HG03066 (cell line): ENCODE measurements at regions not wholly inside any gene's neighbourhood (a gene's known extent, or its start where the extent isn't known, plus 50 kb on each side); places are given as distances from the start of the nearest gene placed in this dataset.
A peak's percentile ranks its signal among the peaks of the same experiment; 100 is the strongest.

Source experiments
- ATAC-seq: cut with Tn5 transposase; IDR thresholded peaks from one replicate; pipeline ENCODE4 v1.9.1; 2021; ENCODE audit warnings: low read depth; ENCODE audit not compliant: unreplicated experiment

DNA sequence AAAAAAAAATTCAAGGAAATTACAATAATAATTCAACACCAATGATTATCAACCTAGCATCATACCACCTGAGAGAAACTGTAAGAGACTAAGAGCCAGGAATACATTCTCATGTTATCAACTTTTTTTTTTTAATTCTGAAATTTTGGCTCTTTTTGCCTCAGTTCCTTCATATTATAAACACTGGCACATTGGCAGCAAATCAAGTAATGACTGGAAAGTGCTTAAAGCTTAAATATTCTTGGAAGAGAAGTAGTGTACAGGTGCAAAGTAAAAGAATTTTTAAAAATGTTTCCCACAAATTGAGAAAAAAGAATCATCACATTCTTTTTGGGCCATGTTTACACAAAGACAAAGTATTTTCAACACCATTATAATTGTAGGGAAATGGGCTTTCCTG lies 296.9 kb upstream of the SOX5 start:
- no peak for ATAC-seq

DNA sequence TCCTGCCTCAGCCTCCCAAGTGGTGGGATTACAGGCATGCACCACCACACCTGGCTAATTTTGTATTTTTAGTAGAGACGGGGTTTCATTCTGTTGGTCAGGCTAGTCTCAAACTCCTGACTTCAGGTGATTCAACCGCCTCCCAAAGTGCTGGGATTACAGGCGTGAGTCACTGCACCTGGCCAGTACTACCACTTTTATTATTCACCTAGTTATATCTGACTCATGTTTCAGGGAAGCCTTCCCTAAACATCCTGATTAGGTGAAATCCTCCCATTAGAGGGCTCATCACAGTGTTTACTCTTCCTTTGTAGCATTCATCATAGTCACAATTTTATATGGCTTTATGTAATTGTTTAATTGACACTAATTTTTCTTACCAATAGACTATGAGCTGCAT lies 295.3 kb upstream of the SOX5 start:
- no peak for ATAC-seq

DNA sequence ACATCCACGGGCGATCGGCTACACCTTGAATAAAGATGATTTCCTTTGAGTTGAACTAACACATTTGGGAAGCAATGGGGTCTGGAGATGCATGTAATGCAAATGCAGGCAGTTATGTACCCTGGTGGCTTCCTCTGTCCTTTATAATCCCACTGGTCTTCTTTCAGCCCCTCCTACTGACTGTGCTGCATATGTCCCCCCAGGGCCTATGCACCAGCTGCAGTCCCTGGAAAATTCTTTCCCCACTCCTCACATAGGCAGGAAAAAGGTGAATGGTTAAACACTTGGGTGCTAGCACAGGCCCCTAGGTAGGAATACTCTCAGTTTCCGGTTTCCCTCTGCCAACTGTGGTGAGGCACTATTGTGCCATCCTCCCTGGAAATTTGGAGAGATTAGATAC lies 294.8 kb upstream of the SOX5 start:
- no peak for ATAC-seq

GRCh38 chr12:24240707-24241106 lies 291.2 kb upstream of the SOX5 start:
- ATAC-seq: no peak

GRCh38 chr12:24233519-24234246 lies 284.2 kb upstream of the SOX5 start:
- no peak for ATAC-seq

GRCh38 chr12:24232531-24232930 lies 283.1 kb upstream of the SOX5 start:
- ATAC-seq: no peak

- ATAC-seq: peak; percentile 53
Measured at GRCh38 chr12:24231298-24231697, 281.8 kb upstream of the SOX5 start.

DNA sequence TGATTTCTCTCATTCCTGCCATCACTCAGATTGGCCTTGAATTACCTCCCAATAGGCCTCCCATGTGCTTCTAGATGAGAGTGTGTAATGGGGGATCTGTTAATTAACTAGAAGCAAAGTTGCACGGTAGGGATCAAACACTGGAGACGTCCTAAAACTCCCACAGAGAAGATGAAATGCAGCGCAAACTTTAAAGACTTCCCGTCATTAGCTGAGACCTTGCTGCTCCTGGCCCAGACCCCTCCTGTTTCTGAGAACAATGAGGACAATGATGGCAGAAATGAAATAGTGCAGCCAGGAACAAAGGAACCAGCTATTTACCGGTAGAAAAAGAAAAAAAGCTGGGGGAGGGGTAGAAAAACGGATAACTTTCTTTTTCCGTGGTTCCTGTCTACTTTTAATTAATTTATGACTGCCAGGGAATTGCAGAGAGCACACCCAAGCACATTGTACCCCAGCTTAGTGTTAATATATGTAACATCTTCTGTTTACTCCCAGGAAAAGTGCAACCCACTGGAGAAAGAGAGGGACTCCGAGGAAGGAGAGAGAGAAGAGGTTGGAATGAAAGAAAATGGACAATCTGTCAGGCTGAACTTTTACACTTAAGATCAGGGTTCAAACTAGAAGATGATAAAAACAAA lies 280.7 kb upstream of the SOX5 start:
- ATAC-seq: no peak

DNA sequence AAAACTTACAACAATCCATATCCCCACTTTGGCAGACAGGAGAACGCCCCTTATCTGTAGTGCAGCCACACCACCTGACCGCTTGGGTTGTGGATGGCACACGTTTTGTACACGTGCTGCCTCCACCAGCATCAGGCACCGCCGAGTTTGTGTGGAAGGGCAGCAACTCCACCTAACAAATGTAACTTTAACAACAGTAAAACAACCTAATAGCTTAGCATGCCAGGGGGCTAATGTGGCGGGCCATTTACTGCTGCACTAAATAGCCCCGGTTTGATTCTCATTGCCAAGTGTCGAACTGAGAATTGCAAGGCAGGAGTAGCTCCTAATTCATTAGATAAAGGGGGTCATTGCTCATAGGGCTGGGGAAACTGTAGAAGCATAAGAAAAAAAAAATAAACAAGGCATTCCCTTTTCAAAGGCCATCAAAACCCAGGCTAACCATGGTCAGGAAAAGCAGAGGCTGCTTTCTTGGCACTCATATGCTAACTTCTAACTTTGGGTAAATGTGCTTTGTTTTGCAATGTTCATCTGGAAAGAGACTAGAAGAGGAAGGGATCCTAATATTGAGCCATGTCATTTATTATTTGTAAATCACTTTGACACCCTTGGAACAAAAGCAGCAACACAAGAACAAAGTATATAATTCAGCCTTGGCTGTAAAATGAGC lies 279.7 kb upstream of the SOX5 start:
- ATAC-seq: no peak

DNA sequence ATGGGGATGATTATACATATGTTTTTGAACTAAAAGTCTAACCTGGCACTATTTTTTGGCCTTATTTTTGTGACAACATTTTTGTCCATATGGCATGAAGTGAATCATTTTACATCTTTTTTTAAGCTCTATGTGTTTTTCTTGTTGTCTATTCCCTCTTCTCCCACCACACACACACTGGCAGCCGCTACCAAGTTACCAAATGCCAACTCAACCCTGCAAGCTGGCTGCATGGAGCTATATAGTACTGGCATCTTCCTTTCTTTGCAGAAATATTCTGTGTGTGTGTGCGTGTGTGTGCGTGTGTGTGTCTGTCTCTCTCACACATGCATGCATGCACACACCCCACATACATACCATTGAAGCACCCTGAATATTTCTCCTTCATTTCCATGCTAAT lies 278.9 kb upstream of the SOX5 start:
- no peak for ATAC-seq

GRCh38 chr12:24227551-24227950 lies 278.1 kb upstream of the SOX5 start:
- no peak for ATAC-seq

- no peak for ATAC-seq
Measured at GRCh38 chr12:24226745-24227350, 277.4 kb upstream of the SOX5 start.

- no peak for ATAC-seq
Measured at GRCh38 chr12:24224401-24224800, 274.9 kb upstream of the SOX5 start.

DNA sequence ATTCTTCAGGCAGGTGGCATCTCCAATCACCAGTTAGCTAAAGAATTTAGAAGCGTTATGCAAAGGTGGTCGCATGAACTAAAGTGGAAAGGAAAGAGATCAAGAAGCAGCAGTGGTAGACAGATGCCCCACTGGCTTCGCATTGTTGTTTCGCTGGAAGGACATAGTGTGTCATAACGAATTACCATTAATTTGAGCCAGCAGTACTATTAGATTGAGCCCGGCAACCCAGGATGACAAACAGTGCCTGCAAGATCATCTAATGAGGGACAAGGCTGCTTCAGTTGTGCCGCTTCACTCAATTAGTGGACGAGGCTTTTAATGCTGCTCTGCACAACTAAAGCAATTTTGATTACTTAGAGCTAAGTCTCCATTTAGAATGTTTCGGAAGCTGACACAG lies 274.5 kb upstream of the SOX5 start:
- ATAC-seq: no peak

DNA sequence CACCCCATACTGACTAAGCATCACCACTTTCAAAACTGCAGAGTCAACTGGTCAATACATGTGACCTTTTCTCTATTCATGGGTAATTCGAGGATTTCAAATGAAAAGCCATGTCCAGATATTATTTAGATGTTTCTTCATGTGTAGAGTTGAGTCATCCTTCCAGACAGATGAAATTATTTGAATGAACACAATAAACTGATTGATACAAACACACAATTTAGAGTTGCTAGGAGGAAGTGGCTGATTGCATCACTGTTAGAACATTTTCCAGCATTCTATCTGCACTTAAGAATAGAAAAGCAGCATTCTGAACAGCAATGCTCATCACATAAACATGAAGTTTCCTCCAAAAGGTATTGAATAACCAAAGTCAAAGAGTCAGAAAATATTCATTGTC lies 273.5 kb upstream of the SOX5 start:
- no peak for ATAC-seq

DNA sequence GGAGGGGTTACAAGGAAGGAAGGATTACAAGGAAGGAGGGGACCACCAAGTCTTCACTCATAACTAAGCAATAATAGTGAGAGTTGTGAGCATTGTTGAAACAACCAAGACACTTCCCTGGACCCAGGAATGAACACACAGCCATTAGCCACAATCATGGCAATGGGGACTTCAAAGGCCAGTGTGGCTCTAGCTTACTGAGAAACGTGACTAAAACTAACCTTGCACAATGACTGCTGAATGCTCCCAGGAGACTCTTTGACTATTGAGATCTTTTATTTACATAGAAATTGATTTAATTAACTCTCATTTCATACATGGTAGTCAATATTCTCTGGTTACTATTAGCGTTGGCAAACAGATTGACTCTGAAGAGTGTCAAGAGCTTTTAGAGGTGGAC lies 263.0 kb upstream of the SOX5 start:
- ATAC-seq: no peak

DNA sequence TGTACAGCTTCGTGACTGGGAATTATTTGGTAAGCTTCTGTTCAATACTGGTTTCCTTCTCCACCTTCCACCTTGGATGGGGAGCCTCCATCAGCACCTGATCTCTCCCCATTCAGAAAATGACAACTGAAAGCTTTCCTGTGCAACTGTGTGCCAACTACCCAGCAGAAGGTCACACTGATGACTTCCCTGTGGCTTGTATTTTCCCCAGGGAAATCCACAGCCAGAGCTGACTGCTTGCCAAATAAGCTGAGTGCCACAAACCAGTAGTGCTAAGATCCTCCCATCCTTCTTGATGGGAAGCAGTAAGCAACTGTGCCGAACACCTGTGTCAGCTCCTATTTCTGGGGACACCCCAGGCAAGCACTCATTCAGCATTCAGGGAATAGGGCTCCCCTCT lies 257.2 kb upstream of the SOX5 start:
- ATAC-seq: no peak

DNA sequence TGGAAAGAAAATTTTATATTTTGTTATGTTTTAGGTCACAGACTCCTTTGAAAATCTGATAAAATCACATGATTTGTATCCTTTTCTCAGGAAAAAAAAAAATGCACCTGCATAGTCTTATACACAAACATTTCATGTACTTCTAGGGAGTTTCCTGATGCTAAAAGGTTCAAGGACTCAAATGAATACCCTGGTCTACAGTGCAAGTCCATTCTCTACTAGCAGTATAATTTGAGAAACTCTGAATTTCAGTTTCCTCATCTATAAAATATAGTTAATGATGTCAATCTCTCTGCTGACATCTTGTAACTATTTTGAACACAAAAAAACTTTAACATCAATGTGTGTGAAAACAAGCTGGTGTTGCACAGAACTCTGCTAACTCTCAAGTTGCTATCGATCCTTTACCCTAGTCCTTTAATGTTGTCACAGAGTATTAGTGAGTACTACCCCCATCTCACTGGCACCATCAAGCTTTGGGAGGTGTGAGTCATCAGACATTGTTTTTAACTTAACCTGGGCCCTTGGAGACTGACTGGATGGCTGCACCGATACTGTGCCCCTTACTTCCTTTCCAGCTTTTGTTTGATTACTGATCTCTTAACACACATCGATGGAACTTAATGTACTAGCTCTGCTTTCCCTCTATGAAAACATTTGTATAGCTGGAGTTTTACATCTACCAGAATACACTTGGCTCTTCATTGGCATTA lies 251.9 kb upstream of the SOX5 start:
- no peak for ATAC-seq

GRCh38 chr12:24200010-24200409 lies 250.5 kb upstream of the SOX5 start:
- peak; percentile 53 for ATAC-seq

- ATAC-seq: no peak
Measured at GRCh38 chr12:24198936-24199671, 249.6 kb upstream of the SOX5 start.
